WTC11 (cell line): ENCODE measurements at regions not wholly inside any gene's neighbourhood (a gene's known extent, or its start where the extent isn't known, plus 50 kb on each side); places are given as distances from the start of the nearest gene placed in this dataset.

Source experiments
- ATAC-seq: fragments of 200-7000 bp; cut with Tn5 transposase; 2 replicates; pipeline ENCODE4 v1.10.0; 2021; ENCODE audit warnings: mild to moderate bottlenecking, moderate library complexity
- CTCF ChIA-PET: fragments of 300-600 bp; sonication (Branson Sonifier 250); formaldehyde crosslinking; loops from one replicate; lab custom pipeline; 2021; ENCODE audit warnings: antibody characterized with exemption; lab: Charles Lee
- POLR2A ChIA-PET: fragments of 350-600 bp; sonication (Branson Sonifier 250); formaldehyde crosslinking; loops from one replicate; lab custom pipeline; 2021; ENCODE audit warnings: antibody characterized with exemption; lab: Charles Lee
- DNase-seq: peaks from one replicate; pipeline ENCODE4 v3.0.0; 2021; ENCODE audit warnings: low spot score
- H3K27ac Mint-ChIP-seq: 2 replicates; pipeline ENCODE4 v1.8.0; 2021; ENCODE audit warnings: mixed read lengths
- H3K27me3 Mint-ChIP-seq: 2 replicates; pipeline ENCODE4 v1.8.0; 2021; ENCODE audit warnings: low read depth, mild to moderate bottlenecking, moderate library complexity, mixed read lengths
- H3K36me3 Mint-ChIP-seq: 2 replicates; pipeline ENCODE4 v1.8.0; 2021; ENCODE audit warnings: mixed read lengths
- H3K4me1 Mint-ChIP-seq: 2 replicates; pipeline ENCODE4 v1.8.0; 2022; ENCODE audit warnings: mixed read lengths
- H3K4me3 Mint-ChIP-seq: 2 replicates; pipeline ENCODE4 v1.8.0; 2021; ENCODE audit warnings: mild to moderate bottlenecking, moderate library complexity, mixed read lengths
- H3K9me3 Mint-ChIP-seq: 2 replicates; pipeline ENCODE4 v1.8.0; 2021; ENCODE audit warnings: mixed read lengths
- ATF3 ChIP-seq: sonication (generic); formaldehyde crosslinking; conservative IDR thresholded peaks from 2 replicates; pipeline ENCODE4 v1.8.1; 2022; ENCODE audit warnings: mild to moderate bottlenecking, missing genetic modification reagents
- CBFB ChIP-seq: sonication (generic); formaldehyde crosslinking; IDR thresholded peaks from 2 replicates; pipeline ENCODE4 v1.8.1; 2022; ENCODE audit warnings: mild to moderate bottlenecking, low read depth, missing genetic modification reagents
- ERG ChIP-seq: fragments of 250-450 bp; sonication (Bioruptor Pico); IDR thresholded peaks from 2 replicates; pipeline ENCODE4 v1.8.0; 2021; ENCODE audit warnings: mild to moderate bottlenecking
- ESRRA ChIP-seq: sonication (generic); formaldehyde crosslinking; IDR thresholded peaks from 2 replicates; pipeline ENCODE4 v1.8.1; 2022; ENCODE audit warnings: mild to moderate bottlenecking, missing genetic modification reagents, borderline replicate concordance
- FOXP4 ChIP-seq: sonication (generic); formaldehyde crosslinking; IDR thresholded peaks from 2 replicates; pipeline ENCODE4 v1.8.0; 2022; ENCODE audit warnings: mild to moderate bottlenecking, missing genetic modification reagents
- NFATC4 ChIP-seq: fragments of 250-450 bp; sonication (Bioruptor Pico); IDR thresholded peaks from 2 replicates; pipeline ENCODE4 v1.9.0; 2021; ENCODE audit warnings: mild to moderate bottlenecking
- STAT6 ChIP-seq: sonication (generic); formaldehyde crosslinking; conservative IDR thresholded peaks from 2 replicates; pipeline ENCODE4 v1.8.1; 2023; ENCODE audit warnings: mild to moderate bottlenecking, low read depth, missing genetic modification reagents, moderate library complexity
- ZNF219 ChIP-seq: sonication (generic); formaldehyde crosslinking; IDR thresholded peaks from 2 replicates; pipeline ENCODE4 v1.8.0; 2023; ENCODE audit warnings: missing genetic modification reagents, mild to moderate bottlenecking, borderline replicate concordance
- ZNF232 ChIP-seq: sonication (generic); formaldehyde crosslinking; IDR thresholded peaks from 2 replicates; pipeline ENCODE4 v1.8.0; 2022; ENCODE audit warnings: mild to moderate bottlenecking, missing genetic modification reagents
- ZNF532 ChIP-seq: fragments of 250-450 bp; sonication (Bioruptor Pico); IDR thresholded peaks from 2 replicates; pipeline ENCODE4 v1.9.0; 2021; ENCODE audit warnings: mild to moderate bottlenecking, borderline replicate concordance

GRCh38 chr9:17013891-17014290 lies 120.9 kb upstream of the CNTLN start (continued):
- TF ChIP-seq ERG (no peak), ATF3 (CRISPR knock-in tag) (no peak)

- TF ChIP-seq ESRRA (CRISPR knock-in tag) (no peak), ATF3 (CRISPR knock-in tag) (no peak), ZNF532 (no peak), ZNF219 (CRISPR knock-in tag) (no peak), STAT6 (no peak), NFATC4 (CRISPR knock-in tag) (no peak), CBFB (CRISPR knock-in tag) (no peak), FOXP4 (CRISPR knock-in tag) (no peak), ZNF232 (no peak)
- ChIA-PET CTCF (interaction anchor here (0.6 kb wide), 1 partner anchor 138 kb away, joined by 3 read pairs; no protein-coding TSS in a partner anchor), POLR2A (no interaction called here)
- Mint-ChIP-seq H3K4me1 (no peaks in the 10 kb centered on the region), H3K27me3 (no peaks in the 10 kb centered on the region), H3K27ac (no peak overlapping the region), H3K4me3 (no peak overlapping the region), H3K9me3 (no peaks in the 10 kb centered on the region), H3K36me3 (no peaks in the 10 kb centered on the region)
- DNase-seq (no peak), ATAC-seq (peak; percentile 61)
Measured at GRCh38 chr9:17013010-17013409, 121.8 kb upstream of the CNTLN start.

GRCh38 chr9:17011880-17012279 lies 123.0 kb upstream of the CNTLN start:
- H3K9me3 Mint-ChIP-seq, result no peaks in the 10 kb centered on the region
- DNase-seq (no peak), ATAC-seq (no peak)
- H3K4me3 Mint-ChIP-seq, result no peak overlapping the region
- no peaks in the 10 kb centered on the region for H3K36me3 Mint-ChIP-seq
- H3K27me3 Mint-ChIP-seq, result no peaks in the 10 kb centered on the region
- TF ChIP-seq ERG, result no peak
- no peaks in the 10 kb centered on the region for H3K4me1 Mint-ChIP-seq
- ChIA-PET POLR2A (no interaction called here), CTCF (no interaction called here)
- H3K27ac Mint-ChIP-seq, result no peak overlapping the region
